Ovary (tissue), 3 donors: ENCODE measurements at regions not wholly inside any gene's neighbourhood (a gene's known extent, or its start where the extent isn't known, plus 50 kb on each side); places are given as distances from the start of the nearest gene placed in this dataset.

Source experiments
- CTCF ChIP-seq, 3 donors: fragments of 450-650 bp in 2 of 3; fragments of 200-600 bp in 1 of 3; IDR thresholded peaks; one replicate each; pipeline versions ENCODE4 v1.5.1 to v1.8.0; 2016 to 2022; ENCODE audit warnings: antibody characterized with exemption in 3 of 3, mild to moderate bottlenecking in 1 of 3
- POLR2A ChIP-seq: fragments of 450-650 bp; IDR thresholded peaks from one replicate; pipeline ENCODE4 v1.6.1; 2017; ENCODE audit warnings: antibody characterized with exemption, mild to moderate bottlenecking, moderate library complexity
- donor health status: DM: no; HTN: no; CAD: no.

DNA sequence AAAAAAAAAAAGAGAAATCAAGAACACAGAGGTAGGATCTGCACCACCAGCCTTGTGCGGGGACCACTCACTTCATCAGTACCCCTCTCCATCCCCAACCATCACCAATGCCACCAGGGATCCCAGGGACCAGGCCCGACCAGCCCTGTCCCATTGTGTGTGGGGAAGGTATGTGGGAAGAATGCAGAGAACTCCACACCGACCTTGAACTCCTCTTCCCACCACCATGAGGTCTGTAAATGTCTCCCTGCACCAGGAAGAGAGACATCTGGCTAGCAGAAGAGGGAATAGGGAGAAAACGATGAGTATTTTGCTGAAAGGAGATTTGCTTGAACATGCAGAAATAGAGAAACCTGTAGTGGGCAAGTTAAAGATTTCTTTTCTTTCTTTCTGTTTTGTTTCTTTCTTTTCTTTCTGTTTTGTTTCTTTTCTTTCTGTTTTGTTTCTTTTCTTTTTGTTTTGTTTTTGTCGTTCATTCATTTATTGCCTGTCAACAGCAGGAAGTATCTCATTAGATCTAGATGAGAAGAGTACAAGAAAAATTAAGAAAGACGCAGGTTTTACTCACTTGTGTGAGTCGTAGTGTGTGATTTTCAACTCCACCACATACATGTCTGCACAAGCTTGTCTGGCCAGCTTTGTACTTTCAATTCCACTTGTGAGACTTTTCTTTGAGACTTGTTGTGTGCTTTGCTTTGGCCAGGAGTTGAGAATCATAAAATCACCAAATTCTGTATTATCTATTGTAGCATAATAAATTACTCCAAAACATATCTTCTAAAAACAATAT, 179.8 kb upstream of the HAAO start:
- TF ChIP-seq CTCF (IDR thresholded peaks at IDR 0.05) (no peak), POLR2A (no peak)
